Urothelium cell line (cell line): ENCODE measurements at regions not wholly inside any gene's neighbourhood (a gene's known extent, or its start where the extent isn't known, plus 50 kb on each side); places are given as distances from the start of the nearest gene placed in this dataset.
"Not testable (repeated sequence)": the region's sequence is repeated elsewhere in the genome, so short reads cannot be mapped to it uniquely, and the experiment has no call there.

Source experiments
- DNase-seq: peaks from one replicate; pipeline ENCODE4 v3.0.0; 2011; ENCODE audit warnings: low spot score, mixed read lengths
- FAIRE-seq: peaks from 2 replicates; lab custom pipeline; 2011; peaks lifted over from hg19 to GRCh38; lab: Jason Lieb, UNC

DNA sequence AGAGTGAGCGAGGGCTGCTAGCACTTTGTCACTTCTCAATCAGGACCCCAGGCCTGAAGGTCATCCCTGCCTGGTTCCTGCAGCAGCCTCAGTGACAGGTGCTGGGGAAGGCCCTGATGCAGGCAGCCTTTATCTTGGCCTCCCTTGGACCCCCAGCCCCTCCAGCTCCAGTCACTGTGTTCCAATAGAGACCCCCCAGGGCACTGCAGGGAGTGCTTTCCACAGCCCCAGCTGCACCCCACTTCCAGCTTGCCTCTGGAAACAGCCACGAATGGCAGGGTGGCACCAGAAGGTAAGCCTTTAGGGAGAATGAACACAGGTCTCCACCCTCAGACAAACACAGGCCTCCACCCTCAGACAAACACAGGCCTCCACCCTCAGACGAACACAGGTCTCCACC, 241.6 kb upstream of the SGCG start:
- DNase-seq (no peak), FAIRE-seq (no peak)

DNA sequence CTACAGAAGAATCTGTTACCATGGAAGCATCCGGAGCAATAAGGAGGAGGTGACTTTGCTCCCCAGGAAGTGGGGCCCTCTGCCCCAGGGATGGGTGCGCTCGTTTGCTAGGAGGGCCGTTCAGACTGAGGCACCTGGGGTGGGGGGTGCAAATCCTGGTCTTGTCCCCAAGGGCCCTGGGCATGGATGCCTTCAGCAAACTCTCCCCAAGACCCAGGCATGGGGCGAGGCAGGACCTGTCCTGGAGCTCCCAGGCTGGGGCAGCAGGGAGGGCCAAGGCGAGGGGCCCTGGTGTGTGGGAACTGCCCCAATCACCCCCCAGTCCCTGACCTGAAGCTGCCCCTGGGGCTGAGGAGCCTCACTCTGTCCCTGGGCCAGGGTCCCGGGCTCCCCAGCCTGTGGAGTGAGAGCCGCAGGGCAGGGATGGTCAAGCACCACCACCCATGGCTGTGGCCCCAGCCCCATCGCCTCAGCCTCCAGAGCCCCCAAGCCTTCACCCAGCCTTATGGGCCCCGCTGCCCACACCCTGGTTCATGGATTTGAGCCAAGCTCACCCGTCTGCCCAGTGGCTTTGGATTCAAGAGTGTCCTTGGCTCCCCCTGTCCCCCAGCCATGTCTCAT, 240.6 kb upstream of the SGCG start:
- FAIRE-seq = no peak
- DNase-seq = no peak

DNA sequence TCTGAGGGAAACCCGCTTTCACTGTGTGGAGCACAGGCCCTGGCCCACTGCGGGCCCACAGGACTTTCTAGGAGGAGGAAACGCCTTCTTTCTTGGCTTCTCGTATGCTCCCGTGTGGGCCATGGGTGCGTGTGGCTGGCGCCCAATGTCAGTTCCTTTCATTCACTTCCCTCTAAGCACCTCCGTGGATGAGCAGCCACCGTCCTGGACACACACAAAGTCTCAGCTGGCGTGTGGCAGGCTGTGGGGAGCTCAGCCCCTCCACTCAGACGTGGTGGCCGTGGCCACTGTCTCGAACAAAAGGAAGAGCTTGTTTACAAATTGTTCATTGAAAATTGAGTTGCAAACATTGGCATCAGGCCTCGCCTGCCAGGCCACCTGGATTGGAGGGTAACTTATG, 240.0 kb upstream of the SGCG start:
- FAIRE-seq = no peak

DNA sequence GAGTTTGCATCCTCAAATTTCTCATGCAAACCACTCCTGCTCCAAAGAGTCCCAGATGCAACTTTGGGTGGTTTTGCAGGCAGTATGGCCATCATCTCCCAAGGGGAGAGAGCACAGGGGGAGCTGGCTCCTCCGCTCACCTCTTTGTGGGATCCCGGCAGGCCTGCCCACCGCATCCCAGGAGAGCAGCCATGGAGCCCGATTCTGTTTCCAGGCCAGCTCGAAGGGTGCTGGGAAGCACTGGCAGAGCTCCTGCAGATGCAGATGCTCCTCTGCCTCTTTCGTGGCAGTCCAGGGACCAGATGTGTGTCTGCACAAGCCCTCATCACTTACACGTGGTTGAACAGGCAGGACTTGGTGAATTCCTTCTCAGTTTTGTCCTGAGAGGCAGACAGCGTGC, 239.3 kb upstream of the SGCG start:
- FAIRE-seq, DNase-seq: not testable (repeated sequence)

More for the DNA sequence above, 240.0 kb upstream of the SGCG start:
- DNase-seq = no peak

DNA sequence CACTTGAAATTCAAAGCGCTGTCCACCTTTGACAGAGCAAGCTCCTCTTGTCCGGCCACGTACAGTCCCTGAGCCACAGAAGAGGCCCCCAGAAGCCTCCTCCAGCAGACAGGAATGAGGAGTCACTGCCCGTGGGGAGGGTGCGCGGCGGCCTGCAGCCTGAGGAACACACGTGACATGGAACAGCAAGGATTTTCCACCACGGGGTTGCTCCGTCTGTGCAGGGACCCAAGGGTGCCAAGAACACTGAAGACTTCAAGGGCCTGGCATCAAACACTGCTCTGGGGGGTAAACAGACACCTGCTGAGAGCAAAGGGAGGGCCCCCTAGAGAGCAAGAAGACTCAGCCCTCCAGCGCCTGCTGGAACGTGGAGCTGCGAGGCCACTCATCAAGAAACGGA, 237.9 kb upstream of the SGCG start:
- FAIRE-seq, DNase-seq: not testable (repeated sequence)

DNA sequence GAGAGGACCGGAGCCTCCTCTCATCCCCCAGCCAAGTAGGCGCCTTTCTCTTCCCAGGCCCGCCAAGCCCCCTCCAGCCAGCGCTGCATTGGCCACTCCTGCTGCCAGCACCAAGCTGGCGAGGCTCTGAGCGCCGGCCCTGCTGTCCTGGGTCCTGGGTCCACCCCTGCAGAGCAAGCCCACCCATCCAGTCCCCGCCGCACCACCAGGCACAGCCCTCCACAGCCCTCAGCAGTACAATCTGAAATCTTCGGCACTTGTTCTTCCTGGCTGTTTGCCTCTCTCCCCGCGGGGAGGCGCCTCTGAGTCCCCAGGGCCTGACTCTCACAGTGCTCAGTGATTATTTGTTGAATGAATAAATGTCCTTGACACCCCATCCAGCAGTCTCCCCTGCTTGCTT, 236.4 kb upstream of the SGCG start:
- FAIRE-seq (no peak), DNase-seq (no peak)

DNA sequence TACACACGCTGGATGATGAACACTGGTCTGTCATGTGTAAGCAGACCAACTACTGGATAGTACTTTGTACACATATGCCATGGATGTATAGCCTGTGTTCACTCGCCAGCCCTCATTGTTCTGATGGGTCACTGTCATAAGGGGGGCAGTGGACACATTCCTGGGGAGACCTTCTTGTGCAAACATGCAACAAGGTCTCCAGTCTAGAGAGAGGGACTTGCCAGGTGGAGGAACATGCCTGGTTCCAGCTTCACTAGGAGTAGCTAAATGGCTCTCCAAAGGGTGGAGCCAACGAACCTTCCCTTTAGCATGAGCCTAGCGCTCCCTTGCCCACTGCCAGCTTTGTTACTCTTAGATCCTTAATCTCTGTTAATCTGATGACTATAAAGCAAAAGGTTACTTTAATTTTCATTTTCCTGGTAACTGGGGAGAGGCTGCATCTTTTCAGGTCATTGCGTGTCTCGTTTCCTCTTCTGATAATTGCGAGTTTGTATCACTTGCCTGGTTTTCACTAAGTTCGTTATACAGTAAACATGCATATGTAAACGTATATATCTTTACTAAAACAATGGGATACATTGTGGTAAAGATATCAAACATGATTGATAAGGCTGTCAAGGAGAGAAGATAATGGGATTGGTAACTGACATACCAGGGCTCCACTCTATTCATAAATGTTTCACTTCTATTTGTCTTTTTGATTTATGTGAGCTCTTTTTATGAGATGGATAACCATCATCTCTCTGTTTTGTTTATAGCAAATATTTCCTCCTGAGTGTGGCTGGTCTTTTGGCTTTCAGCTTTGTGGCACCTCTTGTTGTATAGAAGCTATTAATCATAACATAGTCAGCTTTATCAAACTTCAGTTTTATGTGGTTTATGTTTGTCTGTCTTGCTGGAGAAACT, 235.2 kb upstream of the SGCG start:
- FAIRE-seq = no peak
- no peak for DNase-seq

DNA sequence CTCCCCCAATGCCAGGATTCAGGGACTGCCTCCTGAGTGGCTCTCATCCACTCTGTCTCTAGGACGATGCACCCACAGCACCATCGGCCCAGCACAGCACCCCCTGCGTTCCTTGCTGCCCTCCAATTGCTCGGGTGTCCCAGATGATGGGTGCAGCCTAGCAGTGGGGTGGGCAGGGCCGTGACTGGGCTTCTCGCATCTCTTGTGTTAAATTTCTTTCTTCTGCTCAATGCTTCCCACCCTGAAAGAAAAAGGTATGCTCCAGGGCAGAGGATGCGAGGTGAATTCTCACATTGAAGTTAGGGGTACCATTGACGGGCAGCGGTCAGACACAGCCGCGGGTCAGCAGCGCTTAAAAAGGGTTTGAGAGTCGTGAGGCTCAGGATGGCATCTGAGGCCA, 232.4 kb upstream of the SGCG start:
- FAIRE-seq = no peak
- no peak for DNase-seq

DNA sequence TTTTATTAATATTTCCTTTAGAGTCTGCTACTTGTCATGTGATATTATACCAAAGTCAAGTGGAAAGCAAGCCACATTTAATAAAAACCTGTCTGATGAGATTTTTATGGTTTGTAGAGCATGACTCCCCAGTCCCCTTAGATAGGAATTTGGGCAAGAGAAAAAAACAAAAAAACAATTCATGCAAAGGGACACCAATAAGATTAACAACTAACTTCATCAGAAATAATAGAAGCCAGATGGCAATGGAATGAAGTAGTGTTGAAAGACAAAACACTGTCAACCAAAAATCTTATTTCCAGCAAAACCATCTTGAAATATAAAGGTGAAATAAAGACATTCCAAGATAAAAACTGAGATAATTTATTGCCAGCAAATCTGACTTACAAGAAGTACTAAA, 228.8 kb upstream of the SGCG start:
- FAIRE-seq, DNase-seq: not testable (repeated sequence)

DNA sequence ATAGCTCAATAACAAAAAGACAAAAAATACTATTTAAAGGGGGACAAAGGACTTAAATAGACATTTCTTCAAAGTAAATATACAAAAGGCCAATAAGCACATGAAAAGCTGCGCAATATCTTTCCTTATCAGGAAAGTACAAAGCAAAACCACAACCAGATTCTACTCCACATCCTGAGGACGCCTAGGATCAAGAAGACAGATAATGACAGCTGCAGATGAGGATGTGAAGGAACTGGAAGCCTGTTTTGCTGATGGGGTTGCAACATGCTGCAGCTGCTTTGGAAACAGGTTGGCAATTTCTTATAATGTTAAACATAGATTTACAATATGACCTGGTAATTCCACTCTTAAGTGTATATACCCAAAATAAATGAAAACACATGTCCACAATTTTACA, 225.6 kb upstream of the SGCG start:
- not testable (repeated sequence) for FAIRE-seq, DNase-seq

DNA sequence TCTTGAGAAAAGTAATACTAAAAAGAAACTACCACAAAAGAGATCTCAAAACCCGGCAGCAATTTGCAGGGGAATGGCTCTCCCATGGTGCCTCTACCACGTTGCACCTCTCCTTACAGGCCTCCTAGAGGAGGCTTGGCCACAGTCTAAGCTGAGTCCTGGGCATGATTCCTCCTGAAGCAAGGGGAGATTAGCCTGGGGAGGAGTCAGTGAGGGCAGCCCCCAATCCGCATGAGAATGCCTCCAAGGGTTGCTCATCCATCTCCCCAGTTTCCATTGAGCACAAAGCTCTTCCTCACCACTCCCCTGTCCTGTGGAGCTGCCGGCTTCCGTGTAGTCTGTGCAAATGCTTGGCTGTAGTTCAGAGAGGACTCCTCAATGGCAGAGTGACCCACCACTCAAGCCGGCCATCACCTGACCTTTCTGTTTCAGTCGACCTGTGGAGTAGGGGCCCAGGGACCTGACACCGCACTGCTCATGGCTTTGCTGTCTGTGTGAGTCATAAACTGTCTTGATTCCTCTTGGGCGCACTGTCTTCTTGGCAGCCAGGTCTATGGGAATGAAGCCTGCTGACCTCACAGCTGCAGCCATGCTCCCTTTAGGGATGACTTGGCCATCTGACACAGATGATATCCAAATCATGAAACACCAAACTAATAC, 224.2 kb upstream of the SGCG start:
- not testable (repeated sequence) for FAIRE-seq

DNA sequence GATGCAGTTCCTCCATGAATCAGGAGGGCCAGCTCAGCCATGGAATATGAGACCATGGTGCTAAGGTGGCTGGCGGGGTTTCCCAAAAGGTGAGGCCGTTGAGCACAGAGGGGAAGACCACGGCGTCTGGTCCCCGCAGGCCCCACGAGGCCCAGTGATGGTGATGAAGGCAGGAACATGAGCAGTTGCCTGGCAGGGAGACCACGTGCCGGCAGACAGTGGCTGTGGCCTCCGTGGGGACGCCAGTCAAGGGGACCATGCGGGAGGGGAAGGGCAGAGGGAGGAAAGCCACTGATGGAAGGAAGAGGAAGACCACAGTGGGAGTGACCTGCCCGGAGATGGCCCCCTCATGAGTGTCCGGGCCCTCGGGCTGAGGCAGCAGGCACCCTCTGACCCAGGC, 220.9 kb upstream of the SGCG start:
- not testable (repeated sequence) for FAIRE-seq, DNase-seq

More for the DNA sequence above, 224.2 kb upstream of the SGCG start:
- DNase-seq = not testable (repeated sequence)

DNA sequence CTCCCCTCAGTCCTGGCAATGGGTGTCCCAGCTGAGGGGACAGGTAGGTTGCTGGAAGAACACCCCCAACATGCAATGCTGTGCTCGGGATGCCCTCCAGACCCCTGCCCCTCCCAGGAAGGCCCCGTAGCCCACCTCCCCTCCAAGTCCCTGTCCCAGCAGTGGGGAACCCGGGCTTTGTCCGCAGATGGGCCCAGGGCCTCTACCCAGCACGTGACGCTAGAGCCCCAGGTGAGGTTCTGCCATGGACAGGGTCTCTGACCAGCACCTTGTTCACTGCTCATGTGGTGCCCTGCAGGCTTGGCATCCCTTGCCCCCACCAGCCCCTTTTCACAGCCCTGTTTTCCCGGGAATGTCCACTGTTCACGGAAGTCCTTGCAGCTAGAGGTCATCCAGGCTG, 220.0 kb upstream of the SGCG start:
- FAIRE-seq (no peak), DNase-seq (no peak)

DNA sequence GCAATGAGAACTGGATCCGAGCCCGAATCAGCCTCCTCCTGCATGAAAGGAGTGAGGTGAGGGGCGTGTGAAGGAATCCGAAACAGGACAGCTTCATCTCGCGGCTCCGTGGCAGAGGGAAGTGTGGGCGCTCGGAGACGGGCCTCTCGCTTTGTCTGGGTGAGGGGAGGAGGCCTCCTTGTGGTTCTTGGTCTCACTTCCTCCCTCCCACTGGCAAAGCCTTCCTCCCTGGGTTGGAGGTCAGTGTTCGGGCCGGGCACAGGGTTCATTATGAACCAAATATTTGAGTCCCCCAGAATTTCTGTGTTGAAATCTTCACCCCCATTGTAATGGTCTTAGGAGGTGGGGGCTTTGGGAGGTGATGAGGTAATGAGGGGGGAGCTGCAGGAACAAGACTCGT, 219.4 kb upstream of the SGCG start:
- DNase-seq, FAIRE-seq: not testable (repeated sequence)

DNA sequence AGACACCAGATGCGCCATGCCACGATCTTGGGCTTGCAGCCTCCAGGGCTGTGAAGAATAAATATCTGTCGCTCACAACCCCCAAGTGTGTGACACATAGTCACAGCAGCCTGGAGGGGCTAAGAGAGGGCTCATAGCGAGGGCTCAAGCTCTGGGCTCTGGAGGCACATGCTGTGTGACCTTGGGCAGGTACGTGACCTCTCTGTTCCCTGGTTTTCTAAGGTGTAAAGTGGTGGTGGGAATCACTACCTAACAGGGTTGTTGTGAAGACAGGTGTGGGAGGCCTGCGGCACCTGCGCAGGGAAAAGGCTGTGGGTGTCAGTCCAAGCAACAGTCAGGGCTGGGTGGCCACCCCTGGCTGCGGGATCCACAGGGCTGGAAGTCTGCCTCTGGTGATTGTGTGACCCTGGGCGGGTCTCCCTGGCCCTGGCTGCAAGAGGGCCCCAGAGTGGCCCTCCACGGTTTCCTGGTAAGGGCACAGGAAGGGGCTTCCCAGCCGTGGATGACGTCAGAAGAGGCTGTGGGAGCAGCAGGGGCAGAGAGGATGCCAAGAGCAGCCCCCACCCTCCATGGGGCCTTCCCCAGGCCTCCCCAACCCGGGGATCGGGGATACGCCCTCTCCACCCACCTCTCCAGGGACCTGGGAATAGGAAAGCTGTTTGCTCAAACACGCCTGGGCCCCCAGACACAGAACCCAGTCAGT, 218.8 kb upstream of the SGCG start:
- DNase-seq (no peak), FAIRE-seq (no peak)

DNA sequence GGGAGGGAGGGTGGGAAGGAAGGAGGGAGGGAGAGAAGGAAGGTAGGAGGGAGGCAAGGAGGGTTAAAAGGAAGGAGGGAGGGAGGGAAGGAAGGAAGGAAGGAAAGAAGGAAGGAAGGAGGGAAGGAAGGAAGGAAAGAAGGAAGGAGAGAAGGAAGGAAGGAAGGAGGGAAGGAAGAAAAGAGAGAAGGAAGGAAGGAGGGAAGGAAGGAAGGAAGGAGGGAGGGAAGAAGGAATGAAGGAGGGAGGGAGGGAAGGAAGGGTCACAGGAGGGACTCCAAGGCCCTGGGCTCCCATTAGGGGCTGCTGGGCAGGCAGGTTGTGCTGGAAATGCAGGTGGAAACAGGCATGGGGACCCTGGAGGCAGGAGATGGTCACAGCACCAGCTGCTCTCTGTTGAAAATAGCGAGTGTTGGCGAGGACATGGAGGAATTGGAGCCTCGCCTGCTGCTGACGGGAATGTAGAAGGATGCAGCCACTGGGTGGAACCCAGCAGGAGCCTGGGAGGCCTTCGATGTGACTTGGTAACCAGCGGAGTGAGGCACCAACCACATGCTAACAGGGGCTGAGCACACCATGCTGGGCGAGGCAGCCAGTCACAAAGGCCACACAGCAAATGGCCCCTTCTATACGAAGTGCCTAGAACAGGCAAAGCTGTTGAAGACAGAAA, 217.3 kb upstream of the SGCG start:
- FAIRE-seq, DNase-seq: not testable (repeated sequence)

DNA sequence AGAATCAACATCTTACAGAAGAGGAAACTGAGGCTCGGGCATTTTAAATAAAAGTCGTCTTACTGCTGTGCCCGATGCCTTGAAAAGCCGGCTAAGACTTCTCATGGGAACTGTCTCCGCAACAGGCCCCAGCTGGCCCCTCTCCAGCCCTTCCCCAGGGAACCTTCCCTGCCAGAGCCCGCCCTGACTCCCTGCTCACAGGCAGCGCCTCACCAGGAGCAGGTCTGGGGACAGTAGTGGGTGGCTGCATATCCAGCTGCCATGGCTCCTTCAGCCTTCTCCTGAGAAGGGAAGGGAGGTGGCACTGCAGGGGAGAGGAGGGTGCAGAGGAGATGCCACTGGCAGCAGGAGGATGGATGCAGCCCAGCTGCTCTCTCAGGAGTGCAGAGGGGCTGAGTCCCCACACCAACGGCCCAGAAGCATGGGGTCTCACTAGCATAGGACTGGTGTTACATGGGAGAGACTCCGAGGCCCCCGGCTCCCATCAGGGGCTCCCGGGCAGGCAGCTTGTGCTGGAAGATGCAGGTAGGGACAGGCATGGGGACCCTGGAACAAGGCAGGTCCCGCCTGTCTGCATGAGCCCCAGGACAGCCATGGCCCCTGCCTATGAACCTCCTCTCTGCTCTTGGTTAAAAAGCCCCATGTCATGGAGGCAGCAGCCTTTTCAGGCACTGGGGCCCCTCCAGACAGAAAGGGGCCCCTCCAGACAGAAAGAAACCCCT, 216.4 kb upstream of the SGCG start:
- no peak for DNase-seq
- FAIRE-seq = no peak

DNA sequence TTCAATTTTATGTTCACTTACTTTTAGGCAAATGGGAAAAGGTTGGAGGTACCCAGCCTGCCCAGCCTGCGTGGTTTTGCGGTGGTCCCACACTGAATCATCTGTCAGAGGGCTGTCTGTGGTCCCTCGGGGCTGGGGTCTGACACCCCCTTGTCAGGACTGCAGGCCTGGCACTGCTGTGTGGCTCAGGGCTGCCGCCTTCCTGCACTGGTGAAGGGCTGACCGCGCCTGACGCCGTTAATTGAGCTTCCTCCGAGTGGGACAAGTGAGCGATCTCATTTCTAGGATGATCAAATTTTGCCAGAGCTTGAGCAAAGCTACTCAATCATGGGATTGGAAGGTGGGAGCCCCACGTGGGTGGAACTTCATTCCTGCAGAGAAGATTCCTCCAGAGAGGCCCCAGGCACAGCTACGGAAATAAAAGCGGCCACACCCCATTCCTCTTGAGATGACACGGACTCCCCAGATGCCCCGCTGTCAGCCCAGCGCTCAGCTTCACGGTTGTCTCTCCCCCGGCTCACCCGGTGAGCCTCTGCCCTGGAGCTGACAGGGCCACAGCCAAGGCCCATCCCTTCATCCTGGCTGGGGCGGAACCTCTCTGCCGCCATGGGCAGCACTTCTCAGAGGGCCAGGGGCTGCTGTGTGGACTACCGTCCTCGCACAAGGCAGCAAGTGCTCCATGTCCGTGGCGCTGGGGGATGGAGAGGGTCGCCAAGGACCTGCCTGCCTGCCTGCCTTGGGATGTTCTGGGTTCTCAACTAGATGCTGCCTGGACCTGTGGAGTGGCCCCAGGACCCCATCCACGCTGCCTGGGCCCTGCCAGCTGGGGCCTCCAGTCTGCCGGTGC, 215.5 kb upstream of the SGCG start:
- FAIRE-seq = not testable (repeated sequence)
- peak; percentile 7 for DNase-seq

DNA sequence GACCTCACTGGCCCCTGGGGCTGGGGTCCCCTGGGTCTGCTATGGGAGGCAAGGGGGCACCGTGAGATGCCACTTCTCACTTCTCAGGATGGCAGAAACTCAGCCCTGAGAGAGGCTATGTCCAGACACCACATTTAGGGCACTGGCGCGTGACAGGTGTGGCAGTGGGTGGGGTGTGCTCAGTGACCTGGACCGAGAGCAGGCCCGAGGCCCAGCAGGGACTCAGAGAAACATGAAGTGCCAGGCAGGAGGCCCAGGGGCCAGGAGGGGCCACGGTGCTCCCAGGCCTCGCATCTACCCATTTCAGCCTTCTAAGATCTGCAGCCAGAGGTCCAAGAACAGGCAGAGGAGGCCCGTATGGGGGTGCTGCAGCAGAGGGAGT, 214.9 kb upstream of the SGCG start:
- FAIRE-seq, DNase-seq: not testable (repeated sequence)
